ENCODE measurements at regions not wholly inside any gene's neighbourhood (a gene's known extent, or its start where the extent isn't known, plus 50 kb on each side); places are given as distances from the start of the nearest gene placed in this dataset.

DNA sequence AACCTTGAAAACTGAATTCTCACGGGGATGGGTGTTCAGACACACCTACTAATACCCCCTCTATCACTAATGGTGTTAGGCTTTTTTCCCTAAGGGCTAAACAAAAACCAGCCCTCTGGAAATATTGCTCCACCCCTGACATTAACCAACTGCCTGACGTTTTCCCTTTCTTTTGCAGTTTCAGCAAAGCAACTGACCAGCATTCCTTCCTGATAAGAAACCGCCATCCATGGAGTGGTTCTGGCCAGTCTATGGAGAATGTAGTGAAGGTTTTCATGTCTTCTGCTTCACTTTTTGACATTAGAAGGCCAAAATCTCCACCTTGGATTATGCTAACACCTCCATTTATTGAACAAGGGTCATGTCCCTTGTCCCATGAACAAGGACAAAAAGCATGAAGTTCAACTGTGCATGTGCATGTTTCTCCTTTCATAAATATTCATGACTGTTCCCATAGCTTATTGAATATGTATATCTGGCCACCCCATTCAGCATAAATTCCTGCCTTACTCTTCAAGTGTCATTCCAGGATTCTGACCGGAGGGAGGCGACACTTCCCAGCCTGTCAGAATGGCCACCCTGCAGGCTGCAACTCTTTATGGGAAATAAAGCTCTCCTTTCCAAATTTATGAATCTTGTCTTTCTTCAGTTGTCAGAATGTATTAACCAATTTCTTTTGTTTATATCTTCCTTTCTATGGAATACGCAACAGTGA is 314.3 kb downstream of the HHIPL2 start:
- TF ChIP-seq, protein P1, sequence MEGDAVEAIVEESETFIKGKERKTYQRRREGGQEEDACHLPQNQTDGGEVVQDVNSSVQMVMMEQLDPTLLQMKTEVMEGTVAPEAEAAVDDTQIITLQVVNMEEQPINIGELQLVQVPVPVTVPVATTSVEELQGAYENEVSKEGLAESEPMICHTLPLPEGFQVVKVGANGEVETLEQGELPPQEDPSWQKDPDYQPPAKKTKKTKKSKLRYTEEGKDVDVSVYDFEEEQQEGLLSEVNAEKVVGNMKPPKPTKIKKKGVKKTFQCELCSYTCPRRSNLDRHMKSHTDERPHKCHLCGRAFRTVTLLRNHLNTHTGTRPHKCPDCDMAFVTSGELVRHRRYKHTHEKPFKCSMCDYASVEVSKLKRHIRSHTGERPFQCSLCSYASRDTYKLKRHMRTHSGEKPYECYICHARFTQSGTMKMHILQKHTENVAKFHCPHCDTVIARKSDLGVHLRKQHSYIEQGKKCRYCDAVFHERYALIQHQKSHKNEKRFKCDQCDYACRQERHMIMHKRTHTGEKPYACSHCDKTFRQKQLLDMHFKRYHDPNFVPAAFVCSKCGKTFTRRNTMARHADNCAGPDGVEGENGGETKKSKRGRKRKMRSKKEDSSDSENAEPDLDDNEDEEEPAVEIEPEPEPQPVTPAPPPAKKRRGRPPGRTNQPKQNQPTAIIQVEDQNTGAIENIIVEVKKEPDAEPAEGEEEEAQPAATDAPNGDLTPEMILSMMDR (IDR thresholded peaks at IDR 0.05; ENCODE audit: partially characterized antibody, unreplicated experiment): no peak
- H3K27ac Mint-ChIP-seq (ENCODE audit: unreplicated experiment): no peak overlapping the region

DNA sequence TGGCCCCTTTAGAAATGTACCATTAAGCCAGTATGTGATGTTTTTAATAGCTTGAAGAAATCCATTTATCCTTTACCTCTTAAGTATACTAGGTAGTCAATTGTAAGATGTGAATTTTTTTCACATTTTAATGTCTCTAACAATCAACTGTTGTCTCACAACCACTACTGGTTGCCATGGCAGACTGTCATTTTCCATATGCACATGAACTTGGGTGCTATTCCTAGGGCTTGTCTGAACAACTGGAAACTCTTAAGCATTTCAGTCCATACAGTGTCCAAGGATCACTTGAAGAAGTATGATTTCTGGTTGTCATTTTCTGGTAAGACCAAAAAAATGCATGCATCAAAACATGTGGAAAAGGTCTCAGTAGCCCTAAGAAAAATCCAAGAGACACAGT is 315.1 kb downstream of the HHIPL2 start:
- TF ChIP-seq, protein P1 (IDR thresholded peaks at IDR 0.05; ENCODE audit: partially characterized antibody, unreplicated experiment): no peak
- H3K27ac Mint-ChIP-seq (ENCODE audit: unreplicated experiment): no peak overlapping the region
- peaks cover 18% of the 10 kb centered on the region for H3K4me1 Mint-ChIP-seq (ENCODE audit: low read depth, unreplicated experiment)
- H3K27me3 Mint-ChIP-seq (ENCODE audit: unreplicated experiment): no peaks in the 10 kb centered on the region
- peaks cover 2% of the 10 kb centered on the region for H3K36me3 Mint-ChIP-seq (ENCODE audit: unreplicated experiment)
- no peak for DNase-seq
- H3K9me3 Mint-ChIP-seq (ENCODE audit: unreplicated experiment): peaks cover 8% of the 10 kb centered on the region
- H3K4me3 Mint-ChIP-seq (ENCODE audit: unreplicated experiment): no peak overlapping the region

More for the DNA sequence above, 314.3 kb downstream of the HHIPL2 start:
- no peak for DNase-seq
- H3K4me1 Mint-ChIP-seq (ENCODE audit: low read depth, unreplicated experiment): peaks cover 18% of the 10 kb centered on the region
- peaks cover 8% of the 10 kb centered on the region for H3K9me3 Mint-ChIP-seq (ENCODE audit: unreplicated experiment)
- no peak overlapping the region for H3K4me3 Mint-ChIP-seq (ENCODE audit: unreplicated experiment)
- no peaks in the 10 kb centered on the region for H3K27me3 Mint-ChIP-seq (ENCODE audit: unreplicated experiment)
- H3K36me3 Mint-ChIP-seq (ENCODE audit: unreplicated experiment): no peaks in the 10 kb centered on the region

DNA sequence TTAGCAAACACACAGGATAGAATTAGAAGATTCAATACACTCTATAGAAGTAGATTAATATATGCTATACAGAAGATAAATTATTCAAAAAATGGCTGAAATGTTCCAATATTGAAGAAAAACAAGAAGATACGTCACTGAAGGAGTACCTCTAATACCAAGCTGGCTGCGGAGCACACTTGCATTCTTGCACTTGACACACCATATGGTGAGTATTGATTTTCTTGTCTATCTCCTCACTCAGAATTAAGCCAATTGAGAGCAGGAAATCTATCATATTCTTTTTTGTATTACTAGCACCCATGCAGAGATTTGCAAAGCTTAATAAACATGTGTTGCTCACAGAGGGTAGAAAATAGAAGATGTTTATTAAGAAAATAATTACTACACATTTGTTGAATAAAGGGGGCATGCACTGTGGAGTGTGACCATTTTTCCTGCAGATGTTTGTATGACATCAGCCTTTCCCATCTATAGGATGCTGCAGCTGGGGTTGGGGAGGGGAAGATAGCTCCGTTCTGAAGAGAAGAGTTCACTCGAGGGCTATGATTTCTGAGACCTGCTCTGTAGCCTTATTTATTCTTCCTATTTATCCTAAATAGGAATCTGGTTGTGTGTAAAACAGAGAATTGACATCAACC is 318.1 kb downstream of the HHIPL2 start:
- no peak overlapping the region for H3K27ac Mint-ChIP-seq (ENCODE audit: unreplicated experiment)
- peaks cover 20% of the 10 kb centered on the region for H3K4me1 Mint-ChIP-seq (ENCODE audit: low read depth, unreplicated experiment)
- H3K27me3 Mint-ChIP-seq (ENCODE audit: unreplicated experiment): no peaks in the 10 kb centered on the region
- TF ChIP-seq, protein P1 (IDR thresholded peaks at IDR 0.05; ENCODE audit: partially characterized antibody, unreplicated experiment): no peak
- H3K9me3 Mint-ChIP-seq (ENCODE audit: unreplicated experiment): peaks cover 8% of the 10 kb centered on the region
- peaks cover 9% of the 10 kb centered on the region for H3K36me3 Mint-ChIP-seq (ENCODE audit: unreplicated experiment)
- DNase-seq: no peak
- no peak overlapping the region for H3K4me3 Mint-ChIP-seq (ENCODE audit: unreplicated experiment)

GRCh38 chr1:222225316-222225691 is 322.6 kb downstream of the HHIPL2 start:
- TF ChIP-seq, protein P1 (IDR thresholded peaks at IDR 0.05; ENCODE audit: partially characterized antibody, unreplicated experiment): no peak
- H3K27ac Mint-ChIP-seq (ENCODE audit: unreplicated experiment): no peak overlapping the region

More at GRCh38 chr1:222225316-222225691, 322.6 kb downstream of the HHIPL2 start:
- peaks cover 13% of the 10 kb centered on the region for H3K4me1 Mint-ChIP-seq (ENCODE audit: low read depth, unreplicated experiment)
- H3K4me3 Mint-ChIP-seq (ENCODE audit: unreplicated experiment): no peak overlapping the region
- peaks cover 3% of the 10 kb centered on the region for H3K27me3 Mint-ChIP-seq (ENCODE audit: unreplicated experiment)
- H3K9me3 Mint-ChIP-seq (ENCODE audit: unreplicated experiment): peaks cover 8% of the 10 kb centered on the region
- H3K36me3 Mint-ChIP-seq (ENCODE audit: unreplicated experiment): peaks cover 16% of the 10 kb centered on the region
- DNase-seq: no peak
